ENCODE measurements at regions not wholly inside any gene's neighbourhood (a gene's known extent, or its start where the extent isn't known, plus 50 kb on each side); places are given as distances from the start of the nearest gene placed in this dataset.

- 80% methylated on average over 4 of the region's 4 CpGs for WGBS (ENCODE audit: insufficient coverage)
- Histone ChIP-seq H3K36me3 (ENCODE audit: control insufficient read depth, insufficient read depth, low read length) (no peaks in the 10 kb centered on the region), H3K4me1 (ENCODE audit: control insufficient read depth, insufficient read depth, low read length) (no peaks in the 10 kb centered on the region), H3K9me3 (ENCODE audit: control insufficient read depth, insufficient read depth, low read length) (no peaks in the 10 kb centered on the region), H3K4me3 (ENCODE audit: low read length) (no peak overlapping the region), H3K27me3 (ENCODE audit: control insufficient read depth, insufficient read depth, low read length) (no peaks in the 10 kb centered on the region), H3K27ac (ENCODE audit: low read length) (no peak overlapping the region)
- no peak overlapping the region for H3K27ac Mint-ChIP-seq
- ATAC-seq: no peak
- no peaks in the 10 kb centered on the region for H3K36me3 Mint-ChIP-seq
- no peak for TF ChIP-seq CTCF (IDR thresholded peaks at IDR 0.05)
- no peaks in the 10 kb centered on the region for H3K9me3 Mint-ChIP-seq
- no peak overlapping the region for H3K4me3 Mint-ChIP-seq
- H3K4me1 Mint-ChIP-seq: no peaks in the 10 kb centered on the region
- intact Hi-C loops (cut with micrococcal nuclease): no loop called here
- no peak for DNase-seq
- peaks cover 0 to 7% of the 10 kb centered on the region in 2 donors for H3K27me3 Mint-ChIP-seq (ENCODE audit: low read depth in 2 of 2)
Measured at GRCh38 chr14:59097681-59098080, 90.8 kb upstream of the DAAM1 start.

GRCh38 chr14:59098377-59098776, 90.1 kb upstream of the DAAM1 start:
- peaks cover 0 to 7% of the 10 kb centered on the region in 2 donors for H3K27me3 Mint-ChIP-seq (ENCODE audit: low read depth in 2 of 2)
- no peaks in the 10 kb centered on the region for H3K36me3 Mint-ChIP-seq
- 96% methylated on average over 4 of the region's 4 CpGs for WGBS (ENCODE audit: insufficient coverage)
- Histone ChIP-seq H3K4me3 (ENCODE audit: low read length) (no peak overlapping the region), H3K36me3 (ENCODE audit: control insufficient read depth, insufficient read depth, low read length) (no peaks in the 10 kb centered on the region), H3K27ac (ENCODE audit: low read length) (no peak overlapping the region), H3K4me1 (ENCODE audit: control insufficient read depth, insufficient read depth, low read length) (no peaks in the 10 kb centered on the region), H3K27me3 (ENCODE audit: control insufficient read depth, insufficient read depth, low read length) (no peaks in the 10 kb centered on the region), H3K9me3 (ENCODE audit: control insufficient read depth, insufficient read depth, low read length) (no peaks in the 10 kb centered on the region)
- H3K4me3 Mint-ChIP-seq: no peak overlapping the region
- no peaks in the 10 kb centered on the region for H3K9me3 Mint-ChIP-seq
- intact Hi-C loops (cut with micrococcal nuclease): no loop called here
- DNase-seq: no peak
- no peak for TF ChIP-seq CTCF (IDR thresholded peaks at IDR 0.05)
- no peaks in the 10 kb centered on the region for H3K4me1 Mint-ChIP-seq
- no peak overlapping the region for H3K27ac Mint-ChIP-seq
- no peak for ATAC-seq

GRCh38 chr14:59100205-59100604, 88.3 kb upstream of the DAAM1 start:
- TF ChIP-seq CTCF (IDR thresholded peaks at IDR 0.05): no peak
- DNase-seq (no peak), ATAC-seq (no peak)
- no peaks in the 10 kb centered on the region for H3K36me3 ChIP-seq (ENCODE audit: control insufficient read depth, insufficient read depth, low read length)
- Mint-ChIP-seq H3K4me3 (no peak overlapping the region), H3K4me1 (no peaks in the 10 kb centered on the region), H3K27me3 (ENCODE audit: low read depth in 2 of 2) (peaks cover 0 to 7% of the 10 kb centered on the region in 2 donors), H3K36me3 (no peaks in the 10 kb centered on the region), H3K9me3 (no peaks in the 10 kb centered on the region), H3K27ac (no peak overlapping the region)
- no peak overlapping the region for H3K27ac ChIP-seq (ENCODE audit: low read length)
- no peaks in the 10 kb centered on the region for H3K27me3 ChIP-seq (ENCODE audit: control insufficient read depth, insufficient read depth, low read length)
- H3K4me3 ChIP-seq (ENCODE audit: low read length): no peak overlapping the region
- no peaks in the 10 kb centered on the region for H3K9me3 ChIP-seq (ENCODE audit: control insufficient read depth, insufficient read depth, low read length)
- intact Hi-C loops (cut with micrococcal nuclease): no loop called here
- no peaks in the 10 kb centered on the region for H3K4me1 ChIP-seq (ENCODE audit: control insufficient read depth, insufficient read depth, low read length)
- WGBS (ENCODE audit: insufficient coverage): 93% methylated on average over 3 of the region's 4 CpGs

- Mint-ChIP-seq H3K27me3 (ENCODE audit: low read depth in 2 of 2) (peaks cover 2 to 11% of the 10 kb centered on the region in 2 donors), H3K4me3 (no peak overlapping the region), H3K4me1 (no peaks in the 10 kb centered on the region), H3K27ac (no peak overlapping the region), H3K9me3 (no peaks in the 10 kb centered on the region), H3K36me3 (no peaks in the 10 kb centered on the region)
- H3K4me1 ChIP-seq (ENCODE audit: control insufficient read depth, insufficient read depth, low read length): no peaks in the 10 kb centered on the region
- DNase-seq: no peak
- H3K27ac ChIP-seq (ENCODE audit: low read length): no peak overlapping the region
- intact Hi-C loops (cut with micrococcal nuclease): no loop called here
- TF ChIP-seq CTCF (IDR thresholded peaks at IDR 0.05): no peak
- no peaks in the 10 kb centered on the region for H3K9me3 ChIP-seq (ENCODE audit: control insufficient read depth, insufficient read depth, low read length)
- no peak for ATAC-seq
- H3K27me3 ChIP-seq (ENCODE audit: control insufficient read depth, insufficient read depth, low read length): no peaks in the 10 kb centered on the region
- no peak overlapping the region for H3K4me3 ChIP-seq (ENCODE audit: low read length)
- H3K36me3 ChIP-seq (ENCODE audit: control insufficient read depth, insufficient read depth, low read length): no peaks in the 10 kb centered on the region
Measured at GRCh38 chr14:59101476-59101875, 87.0 kb upstream of the DAAM1 start.

All from natural killer cell (primary cell).